ENCODE measurements at regions not wholly inside any gene's neighbourhood (a gene's known extent, or its start where the extent isn't known, plus 50 kb on each side); places are given as distances from the start of the nearest gene placed in this dataset.
"Not testable (repeated sequence)": the region's sequence is repeated elsewhere in the genome, so short reads cannot be mapped to it uniquely, and the experiment has no call there.

DNA sequence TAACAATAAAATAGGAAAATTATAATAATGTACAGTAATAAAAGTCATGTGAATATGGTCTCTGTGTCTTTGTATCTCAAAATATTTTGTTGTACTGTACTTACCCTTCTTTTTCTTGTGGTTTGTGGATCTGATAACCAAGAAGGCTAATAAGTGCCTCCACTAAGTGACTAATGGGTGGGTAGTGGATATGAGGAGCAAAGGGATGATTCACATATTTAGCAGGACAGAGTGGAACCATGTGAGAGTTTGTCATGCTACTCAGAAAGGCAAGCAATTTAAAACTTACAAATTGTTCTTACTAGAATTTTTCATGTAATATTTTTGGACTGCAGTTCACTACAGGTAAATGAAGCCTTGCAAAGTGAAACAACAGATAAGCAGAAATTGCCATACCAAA lies 1241.2 kb upstream of the CDH2 start:
- H3K27me3 Mint-ChIP-seq, result no peaks in the 10 kb centered on the region
- no peaks in the 10 kb centered on the region for H3K36me3 Mint-ChIP-seq (ENCODE audit: low read depth)
- no peak overlapping the region for H3K27ac Mint-ChIP-seq
- no peaks in the 10 kb centered on the region for H3K4me1 Mint-ChIP-seq (ENCODE audit: low read depth)
- DNase-seq, result no peak
- peaks cover 34% of the 10 kb centered on the region for H3K9me3 Mint-ChIP-seq
- H3K4me3 Mint-ChIP-seq, result no peak overlapping the region

- DNase-seq, result no peak
- H3K27ac Mint-ChIP-seq, result no peak overlapping the region
- no peak overlapping the region for H3K4me3 Mint-ChIP-seq
- peaks cover 15% of the 10 kb centered on the region for H3K9me3 Mint-ChIP-seq
- no peaks in the 10 kb centered on the region for H3K27me3 Mint-ChIP-seq
- no peaks in the 10 kb centered on the region for H3K4me1 Mint-ChIP-seq (ENCODE audit: low read depth)
- no peaks in the 10 kb centered on the region for H3K36me3 Mint-ChIP-seq (ENCODE audit: low read depth)
These were observed 1230.1 kb upstream of the CDH2 start for GRCh38 chr18:29406996-29407395.

GRCh38 chr18:29397536-29397935 lies 1220.6 kb upstream of the CDH2 start:
- DNase-seq, result no peak
- H3K36me3 Mint-ChIP-seq (ENCODE audit: low read depth), result no peaks in the 10 kb centered on the region
- H3K27me3 Mint-ChIP-seq, result no peaks in the 10 kb centered on the region
- H3K9me3 Mint-ChIP-seq, result peaks cover 29% of the 10 kb centered on the region
- H3K27ac Mint-ChIP-seq, result no peak overlapping the region
- no peaks in the 10 kb centered on the region for H3K4me1 Mint-ChIP-seq (ENCODE audit: low read depth)
- no peak overlapping the region for H3K4me3 Mint-ChIP-seq

GRCh38 chr18:29383311-29384273 lies 1206.7 kb upstream of the CDH2 start:
- H3K4me3 Mint-ChIP-seq, result no peak overlapping the region

DNA sequence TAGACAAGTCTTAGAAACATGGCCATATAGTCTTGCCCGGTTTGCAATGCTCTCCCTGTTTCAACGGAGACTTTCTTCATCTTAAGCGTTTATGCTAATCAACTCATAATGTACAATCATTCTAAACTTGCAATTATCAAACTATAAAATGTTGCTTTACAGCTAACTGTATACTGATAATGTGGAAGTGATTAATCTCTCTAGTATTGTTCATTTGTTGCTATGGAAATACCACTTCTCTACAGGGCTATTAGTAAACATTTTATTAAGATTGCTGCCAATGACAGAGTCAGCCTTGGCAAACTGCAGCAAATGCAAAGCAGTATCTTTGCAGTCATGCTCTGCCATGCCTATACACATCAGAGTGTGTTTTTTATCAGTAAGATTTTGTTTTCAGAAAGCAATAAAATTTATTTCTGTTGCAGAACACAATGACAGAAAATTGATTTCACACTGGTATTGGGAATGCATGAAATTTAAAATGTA lies 1201.8 kb upstream of the CDH2 start:
- Mint-ChIP-seq H3K4me1 (ENCODE audit: low read depth) (no peaks in the 10 kb centered on the region), H3K9me3 (peaks cover 21% of the 10 kb centered on the region), H3K36me3 (ENCODE audit: low read depth) (no peaks in the 10 kb centered on the region), H3K27me3 (no peaks in the 10 kb centered on the region), H3K4me3 (no peak overlapping the region), H3K27ac (no peak overlapping the region)
- DNase-seq, result no peak

More at GRCh38 chr18:29383311-29384273, 1206.7 kb upstream of the CDH2 start:
- Mint-ChIP-seq H3K27ac (no peak overlapping the region), H3K4me1 (ENCODE audit: low read depth) (no peaks in the 10 kb centered on the region), H3K36me3 (ENCODE audit: low read depth) (no peaks in the 10 kb centered on the region), H3K9me3 (peaks cover 20% of the 10 kb centered on the region), H3K27me3 (no peaks in the 10 kb centered on the region)
- DNase-seq, result no peak

- no peak overlapping the region for H3K4me3 Mint-ChIP-seq
- H3K27ac Mint-ChIP-seq, result no peak overlapping the region
- no peaks in the 10 kb centered on the region for H3K36me3 Mint-ChIP-seq (ENCODE audit: low read depth)
- peaks cover 14% of the 10 kb centered on the region for H3K9me3 Mint-ChIP-seq
- H3K4me1 Mint-ChIP-seq (ENCODE audit: low read depth), result no peaks in the 10 kb centered on the region
- no peak for DNase-seq
- no peaks in the 10 kb centered on the region for H3K27me3 Mint-ChIP-seq
These were observed 1200.4 kb upstream of the CDH2 start for GRCh38 chr18:29377346-29377745.

GRCh38 chr18:29373000-29373399 lies 1196.1 kb upstream of the CDH2 start:
- Mint-ChIP-seq H3K4me1 (ENCODE audit: low read depth) (no peaks in the 10 kb centered on the region), H3K27ac (no peak overlapping the region), H3K27me3 (no peaks in the 10 kb centered on the region), H3K4me3 (no peak overlapping the region), H3K9me3 (peaks cover 8% of the 10 kb centered on the region), H3K36me3 (ENCODE audit: low read depth) (no peaks in the 10 kb centered on the region)
- no peak for DNase-seq

- H3K4me1 Mint-ChIP-seq (ENCODE audit: low read depth), result no peaks in the 10 kb centered on the region
- H3K27ac Mint-ChIP-seq, result no peak overlapping the region
- peaks cover 14% of the 10 kb centered on the region for H3K9me3 Mint-ChIP-seq
- H3K36me3 Mint-ChIP-seq (ENCODE audit: low read depth), result no peaks in the 10 kb centered on the region
- no peak overlapping the region for H3K4me3 Mint-ChIP-seq
- no peaks in the 10 kb centered on the region for H3K27me3 Mint-ChIP-seq
- DNase-seq, result no peak
These were observed 1184.9 kb upstream of the CDH2 start for GRCh38 chr18:29361843-29362242.

GRCh38 chr18:29360659-29361058 lies 1183.7 kb upstream of the CDH2 start:
- not testable (repeated sequence) for H3K36me3 Mint-ChIP-seq (ENCODE audit: low read depth); H3K4me1 Mint-ChIP-seq (ENCODE audit: low read depth); H3K27me3 Mint-ChIP-seq; H3K4me3 Mint-ChIP-seq; DNase-seq; H3K27ac Mint-ChIP-seq
- peaks cover 19% of the 10 kb centered on the region for H3K9me3 Mint-ChIP-seq

GRCh38 chr18:29359222-29359621 lies 1182.3 kb upstream of the CDH2 start:
- not testable (repeated sequence) for H3K27ac Mint-ChIP-seq; DNase-seq; H3K36me3 Mint-ChIP-seq (ENCODE audit: low read depth); H3K4me1 Mint-ChIP-seq (ENCODE audit: low read depth); H3K27me3 Mint-ChIP-seq; H3K4me3 Mint-ChIP-seq
- peaks cover 22% of the 10 kb centered on the region for H3K9me3 Mint-ChIP-seq

DNA sequence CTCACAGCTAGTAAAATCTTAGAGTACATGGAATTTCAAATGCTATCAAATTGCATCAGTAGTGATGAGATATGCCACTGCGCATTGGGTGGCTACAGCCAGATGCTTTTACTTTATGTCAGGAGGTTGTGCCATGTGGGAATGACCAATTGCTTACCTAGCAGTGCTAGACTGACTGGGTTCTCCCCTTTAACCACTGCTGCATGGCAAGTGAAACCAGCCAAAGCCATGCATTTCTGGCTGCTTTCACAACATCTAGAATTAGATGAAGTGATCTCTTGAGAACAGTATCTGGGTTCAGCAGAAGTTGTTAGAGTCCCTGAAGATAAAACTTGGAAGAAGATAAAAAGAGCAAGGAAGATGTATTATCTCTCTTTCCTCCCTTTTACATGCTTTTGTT lies 1174.2 kb upstream of the CDH2 start:
- no peaks in the 10 kb centered on the region for H3K4me1 Mint-ChIP-seq (ENCODE audit: low read depth)
- no peak overlapping the region for H3K4me3 Mint-ChIP-seq
- peaks cover 25% of the 10 kb centered on the region for H3K9me3 Mint-ChIP-seq
- no peak overlapping the region for H3K27ac Mint-ChIP-seq
- no peaks in the 10 kb centered on the region for H3K27me3 Mint-ChIP-seq
- H3K36me3 Mint-ChIP-seq (ENCODE audit: low read depth), result no peaks in the 10 kb centered on the region
- no peak for DNase-seq

DNA sequence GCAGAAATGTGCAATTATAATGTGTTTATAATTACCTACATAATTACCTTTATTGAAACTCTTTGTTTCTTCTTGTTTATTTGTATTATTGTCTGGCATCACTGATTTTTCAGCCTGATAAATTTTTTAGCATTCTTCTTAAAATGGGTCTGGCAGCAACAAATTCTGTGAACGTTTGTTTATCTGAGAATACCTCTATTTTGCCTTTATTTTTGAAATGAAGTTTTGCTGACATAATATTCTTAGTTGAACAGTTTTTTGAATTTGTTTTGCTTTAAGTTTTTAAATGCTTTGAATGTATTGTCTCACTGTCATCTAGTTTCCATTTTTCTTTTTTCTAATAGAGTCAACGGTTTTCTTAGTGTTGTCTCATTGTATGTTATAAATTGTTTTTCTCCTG lies 1152.0 kb upstream of the CDH2 start:
- Mint-ChIP-seq H3K4me1 (ENCODE audit: low read depth) (no peaks in the 10 kb centered on the region), H3K4me3 (no peak overlapping the region), H3K9me3 (peaks cover 37% of the 10 kb centered on the region), H3K27ac (no peak overlapping the region), H3K27me3 (no peaks in the 10 kb centered on the region), H3K36me3 (ENCODE audit: low read depth) (no peaks in the 10 kb centered on the region)
- DNase-seq, result no peak

DNA sequence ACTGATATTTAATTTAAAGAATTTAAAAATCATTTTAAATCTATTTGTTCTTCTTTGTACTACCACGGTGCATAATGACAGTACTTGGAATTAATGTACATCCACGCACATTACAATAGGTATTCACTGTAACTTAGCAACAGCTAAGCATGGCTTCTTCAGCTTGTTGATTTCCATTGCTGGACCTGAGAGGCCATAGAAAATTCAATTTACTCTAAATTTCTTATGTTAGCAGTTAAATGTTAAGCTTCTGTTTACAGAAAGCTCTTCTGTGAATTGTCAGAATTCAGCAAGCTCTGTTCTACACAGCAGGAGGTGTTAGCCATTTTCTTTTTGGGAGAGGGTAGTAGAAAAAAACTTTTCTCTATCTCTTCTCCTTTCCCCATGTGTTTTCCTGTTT lies 1149.3 kb upstream of the CDH2 start:
- H3K4me1 Mint-ChIP-seq (ENCODE audit: low read depth), result no peaks in the 10 kb centered on the region
- no peaks in the 10 kb centered on the region for H3K27me3 Mint-ChIP-seq
- peaks cover 30% of the 10 kb centered on the region for H3K9me3 Mint-ChIP-seq
- DNase-seq, result no peak
- H3K36me3 Mint-ChIP-seq (ENCODE audit: low read depth), result no peaks in the 10 kb centered on the region
- H3K4me3 Mint-ChIP-seq, result no peak overlapping the region
- no peak overlapping the region for H3K27ac Mint-ChIP-seq

- H3K4me3 Mint-ChIP-seq, result no peak overlapping the region
- DNase-seq, result no peak
- no peaks in the 10 kb centered on the region for H3K4me1 Mint-ChIP-seq (ENCODE audit: low read depth)
- no peaks in the 10 kb centered on the region for H3K36me3 Mint-ChIP-seq (ENCODE audit: low read depth)
- H3K9me3 Mint-ChIP-seq, result peaks cover 24% of the 10 kb centered on the region
- H3K27me3 Mint-ChIP-seq, result no peaks in the 10 kb centered on the region
- H3K27ac Mint-ChIP-seq, result no peak overlapping the region
These were observed 1144.6 kb upstream of the CDH2 start for GRCh38 chr18:29321561-29321960.

DNA sequence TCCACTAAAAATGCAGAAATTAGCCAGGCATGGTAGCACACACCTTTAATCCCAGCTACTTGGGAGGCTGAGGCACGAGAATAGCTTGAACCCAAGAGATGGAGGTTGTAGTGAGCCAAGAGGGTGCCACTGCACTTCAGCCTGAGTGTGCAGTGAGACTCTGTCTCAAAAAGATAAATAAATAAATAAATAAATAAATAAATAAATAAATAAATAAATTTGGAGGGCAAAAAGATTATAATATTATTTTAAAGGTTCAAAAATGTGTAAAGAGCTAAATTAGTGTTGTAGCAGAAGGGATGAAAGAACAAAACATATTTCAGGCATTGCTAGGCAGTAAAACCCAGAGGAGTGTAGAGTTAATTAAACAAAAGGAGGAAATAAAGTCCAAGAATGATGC lies 1136.4 kb upstream of the CDH2 start:
- no peaks in the 10 kb centered on the region for H3K27me3 Mint-ChIP-seq
- no peaks in the 10 kb centered on the region for H3K36me3 Mint-ChIP-seq (ENCODE audit: low read depth)
- DNase-seq, result no peak
- H3K4me3 Mint-ChIP-seq, result no peak overlapping the region
- no peak overlapping the region for H3K27ac Mint-ChIP-seq
- H3K9me3 Mint-ChIP-seq, result peaks cover 13% of the 10 kb centered on the region
- H3K4me1 Mint-ChIP-seq (ENCODE audit: low read depth), result no peaks in the 10 kb centered on the region
